Activated B cell treated with CpG ODN at 0.5 μM for 24 hours (primary cell): ENCODE measurements at regions not wholly inside any gene's neighbourhood (a gene's known extent, or its start where the extent isn't known, plus 50 kb on each side); places are given as distances from the start of the nearest gene placed in this dataset.

Source experiments
- ATAC-seq: fragments of 200-7000 bp; cut with Tn5 transposase; one replicate; pipeline ENCODE4 v1.10.0; 2021; ENCODE audit warnings: low read depth, mild to moderate bottlenecking, moderate library complexity
- CTCF ChIA-PET: fragments of 350-600 bp; sonication (Branson Sonifier 250); formaldehyde crosslinking; loops from one replicate; lab custom pipeline; 2021; ENCODE audit warnings: antibody characterized with exemption; lab: Charles Lee
- POLR2A ChIA-PET: fragments of 350-600 bp; sonication (Branson Sonifier 250); formaldehyde crosslinking; loops from one replicate; lab custom pipeline; 2021; ENCODE audit warnings: antibody characterized with exemption; lab: Charles Lee
- DNase-seq: peaks from one replicate; pipeline ENCODE4 v3.0.0; 2022
- H3K27ac Mint-ChIP-seq: one replicate; pipeline ENCODE4 v1.8.0; 2020; ENCODE audit warnings: mixed read lengths
- H3K27me3 Mint-ChIP-seq: one replicate; pipeline ENCODE4 v1.8.0; 2021; ENCODE audit warnings: mixed read lengths
- H3K36me3 Mint-ChIP-seq: one replicate; pipeline ENCODE4 v1.8.0; 2021; ENCODE audit warnings: low read depth, mixed read lengths
- H3K4me1 Mint-ChIP-seq: one replicate; pipeline ENCODE4 v1.8.0; 2021; ENCODE audit warnings: mixed read lengths
- H3K4me3 Mint-ChIP-seq: one replicate; pipeline ENCODE4 v1.8.0; 2020; ENCODE audit warnings: mild to moderate bottlenecking, mixed read lengths
- H3K9me3 Mint-ChIP-seq: one replicate; pipeline ENCODE4 v1.8.0; 2020; ENCODE audit warnings: mixed read lengths
- CTCF ChIP-seq: fragments of 200-600 bp; IDR thresholded peaks from one replicate; pipeline ENCODE4 v1.8.0; 2022; ENCODE audit warnings: antibody characterized with exemption, mild to moderate bottlenecking
- intact Hi-C: fragments of 100-400 bp; cut with micrococcal nuclease; formaldehyde crosslinking; loops from one replicate; pipeline ENCODE4 v1.15.1; 2024

GRCh38 chr3:130609166-130609979 is 92.4 kb downstream of the COL6A6 start:
- no peak for TF ChIP-seq CTCF
- DNase-seq (no peak), ATAC-seq (no peak)
- H3K4me3 Mint-ChIP-seq, result no peak overlapping the region
- H3K27ac Mint-ChIP-seq, result no peak overlapping the region
- no peaks in the 10 kb centered on the region for H3K27me3 Mint-ChIP-seq
- H3K36me3 Mint-ChIP-seq, result no peaks in the 10 kb centered on the region
- H3K9me3 Mint-ChIP-seq, result peaks cover 15% of the 10 kb centered on the region
- intact Hi-C loops, result no loop called here
- POLR2A ChIA-PET, result no interaction called here
- CTCF ChIA-PET, result no interaction called here
- no peaks in the 10 kb centered on the region for H3K4me1 Mint-ChIP-seq

GRCh38 chr3:130619196-130619595 is 102.2 kb downstream of the COL6A6 start:
- ATAC-seq (no peak), DNase-seq (no peak)
- H3K4me1 Mint-ChIP-seq, result no peaks in the 10 kb centered on the region
- H3K27ac Mint-ChIP-seq, result no peak overlapping the region
- no peaks in the 10 kb centered on the region for H3K9me3 Mint-ChIP-seq
- ChIA-PET CTCF (no interaction called here), POLR2A (no interaction called here)
- H3K36me3 Mint-ChIP-seq, result no peaks in the 10 kb centered on the region
- TF ChIP-seq CTCF, result no peak
- H3K27me3 Mint-ChIP-seq, result peaks cover 6% of the 10 kb centered on the region
- intact Hi-C loops, result no loop called here
- H3K4me3 Mint-ChIP-seq, result no peak overlapping the region

DNA sequence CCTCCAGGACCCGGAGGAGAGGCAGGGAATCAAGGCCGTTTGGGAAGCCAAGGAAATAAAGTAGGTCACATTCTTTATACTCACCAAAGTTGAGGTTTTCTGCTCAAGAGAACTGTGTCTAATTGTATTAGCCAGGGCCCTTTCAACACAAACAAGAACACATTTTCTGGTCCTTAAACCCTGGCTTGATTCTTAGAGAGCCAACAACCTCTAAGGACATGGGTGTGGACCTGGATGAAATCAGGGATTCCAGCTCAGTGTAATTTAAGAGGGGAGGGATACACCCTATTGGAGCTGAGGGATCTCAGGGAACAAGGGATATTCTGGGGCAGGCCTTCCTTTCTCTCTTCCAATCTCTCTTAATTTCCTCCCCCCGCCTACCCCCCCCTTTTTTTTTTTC is 104.8 kb downstream of the COL6A6 start:
- H3K27ac Mint-ChIP-seq, result no peak overlapping the region
- no peaks in the 10 kb centered on the region for H3K4me1 Mint-ChIP-seq
- intact Hi-C loops, result no loop called here
- no peak for DNase-seq
- TF ChIP-seq CTCF, result no peak
- ATAC-seq, result no peak
- POLR2A ChIA-PET, result no interaction called here
- H3K9me3 Mint-ChIP-seq, result no peaks in the 10 kb centered on the region
- H3K4me3 Mint-ChIP-seq, result no peak overlapping the region
- no peaks in the 10 kb centered on the region for H3K36me3 Mint-ChIP-seq
- peaks cover 10% of the 10 kb centered on the region for H3K27me3 Mint-ChIP-seq
- CTCF ChIA-PET, result no interaction called here

DNA sequence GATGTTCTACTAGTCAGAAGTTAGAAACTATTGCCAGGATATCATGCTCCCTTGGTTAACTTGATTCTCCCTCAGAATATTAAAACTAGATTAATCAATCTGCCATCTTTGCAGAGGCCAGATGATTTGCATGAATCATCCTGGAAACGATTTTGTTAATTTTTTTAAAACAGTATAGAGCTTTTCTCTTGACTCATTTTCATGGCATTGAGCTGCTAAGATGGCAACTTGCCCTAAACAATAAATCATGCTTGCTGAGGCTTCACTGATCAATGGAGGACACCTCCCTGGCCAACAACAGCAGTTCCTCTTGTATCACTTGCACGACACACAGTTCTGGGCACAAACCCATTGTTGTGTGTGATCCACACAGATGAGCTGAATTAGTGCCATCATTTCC is 109.1 kb downstream of the COL6A6 start:
- no peak overlapping the region for H3K27ac Mint-ChIP-seq
- H3K9me3 Mint-ChIP-seq, result no peaks in the 10 kb centered on the region
- H3K27me3 Mint-ChIP-seq, result peaks cover 10% of the 10 kb centered on the region
- H3K4me1 Mint-ChIP-seq, result no peaks in the 10 kb centered on the region
- DNase-seq, result no peak
- POLR2A ChIA-PET, result no interaction called here
- H3K4me3 Mint-ChIP-seq, result no peak overlapping the region
- no peak for TF ChIP-seq CTCF
- no peak for ATAC-seq
- no peaks in the 10 kb centered on the region for H3K36me3 Mint-ChIP-seq
- CTCF ChIA-PET, result no interaction called here
- intact Hi-C loops, result no loop called here

GRCh38 chr3:130627143-130627855 is 110.3 kb downstream of the COL6A6 start:
- no peaks in the 10 kb centered on the region for H3K9me3 Mint-ChIP-seq
- H3K27me3 Mint-ChIP-seq, result peaks cover 10% of the 10 kb centered on the region
- no peak overlapping the region for H3K4me3 Mint-ChIP-seq
- H3K27ac Mint-ChIP-seq, result no peak overlapping the region
- ChIA-PET CTCF (no interaction called here), POLR2A (no interaction called here)
- no peak for ATAC-seq
- no peaks in the 10 kb centered on the region for H3K4me1 Mint-ChIP-seq
- no peak for TF ChIP-seq CTCF
- intact Hi-C loops, result no loop called here
- no peak for DNase-seq
- H3K36me3 Mint-ChIP-seq, result no peaks in the 10 kb centered on the region
